Adrenal gland (tissue), 9 donors: ENCODE measurements at regions not wholly inside any gene's neighbourhood (a gene's known extent, or its start where the extent isn't known, plus 50 kb on each side); places are given as distances from the start of the nearest gene placed in this dataset.

Experiments used
- DNase-seq, 7 donors: peaks; one replicate each; pipeline ENCODE4 v3.0.0-alpha.2; 2019 to 2020
- H3K27ac ChIP-seq, 5 donors: fragments of 200-600 bp; sonication (generic) in 4 of 5; 1 replicate in 3 of 5; 2 replicates in 2 of 5; pipeline versions ENCODE4 v1.5.1 to v1.8.0; 2016 to 2020; ENCODE audit warnings: mild to moderate bottlenecking in 1 of 5
- H3K27me3 ChIP-seq: fragments of 200-600 bp; 2 replicates; pipeline ENCODE4 v1.8.0; 2021
- H3K36me3 ChIP-seq, 2 donors: fragments of 200-600 bp; replicated peaks in 1 of 2; 1 replicate in 1 of 2; 2 replicates in 1 of 2; pipeline versions ENCODE4 v1.5.1 to v1.8.0; 2018 to 2022
- H3K4me1 ChIP-seq, 2 donors: fragments of 200-600 bp; replicated peaks in 1 of 2; 1 replicate in 1 of 2; 2 replicates in 1 of 2; pipeline versions ENCODE4 v1.5.1 to v1.8.0; 2018 to 2021
- H3K4me3 ChIP-seq, 4 donors: fragments of 200-600 bp; sonication (generic) in 3 of 4; one replicate each; pipeline ENCODE4 v1.5.1; 2016 to 2018
- H3K9me3 ChIP-seq, 3 donors: fragments of 200-600 bp; sonication (generic) in 1 of 3; replicated peaks in 1 of 3; 1 replicate in 2 of 3; 2 replicates in 1 of 3; pipeline versions ENCODE4 v1.5.1 to v1.8.0; 2016 to 2021
- POLR2A ChIP-seq, 2 donors: fragments of 450-650 bp; IDR thresholded peaks; one replicate each; pipeline ENCODE4 v1.6.1; 2017; ENCODE audit warnings: antibody characterized with exemption in 2 of 2, mild to moderate bottlenecking in 2 of 2, moderate library complexity in 1 of 2
- WGBS, 4 donors: extraction: QIAGEN DNeasy Blood & Tissue Kit in 2 of 4; methylation state at CpG; one replicate each; pipeline versions ENCODE4 v1.1.5 to v1.1.7; 2013 to 2017; 5-methylcytosine and 5-hydroxymethylcytosine counted together
- intact Hi-C, 2 donors: fragments of 100-400 bp; cut with DNase I; formaldehyde crosslinking; loops; one replicate each; pipeline versions ENCODE4 v1.14.1 to v1.15.0; 2022 to 2023
- TF ChIP-seq, protein P1 (sequence below), 6 experiments: fragments of 450-650 bp in 4 of 6; fragments of 200-600 bp in 2 of 6; sonication (generic) in 1 of 6; IDR thresholded peaks; 1 replicate in 5 of 6; 2 replicates in 1 of 6; pipeline versions ENCODE4 v1.5.1 to v1.8.0; 2016 to 2021; ENCODE audit warnings: antibody characterized with exemption in 6 of 6, mild to moderate bottlenecking in 2 of 6, moderate library complexity in 1 of 6
- donor health status: healthy with polysubstance abuse.
- donor health status: Bipolar disorder and iron deficiency.
- donor health status: DM: yes; HTN: yes; CAD: no.
- donor health status: DM: no; HTN: no; CAD: no.
- donor health status: DM: no; HTN: no; CAD: no.

DNA sequence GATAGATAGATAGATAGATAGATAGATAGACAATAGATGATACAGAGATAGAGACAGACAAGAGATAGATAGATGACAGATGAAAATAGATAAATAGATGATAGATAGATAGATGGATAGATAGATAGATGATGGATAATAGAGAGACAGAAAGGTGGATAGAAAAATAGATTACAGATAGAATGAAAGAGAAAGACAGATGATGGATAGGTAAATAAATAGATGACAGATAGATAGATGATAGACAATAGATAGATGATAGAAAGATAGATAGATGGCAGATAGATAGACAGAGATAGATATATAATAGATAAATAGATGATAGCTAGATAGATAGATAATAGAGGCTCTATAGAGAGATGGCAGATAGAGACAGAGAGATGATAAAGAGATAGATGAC lies 523.0 kb downstream of the BCL11B start:
- H3K27ac ChIP-seq, result no peak overlapping the region
- TF ChIP-seq POLR2A (IDR thresholded peaks at IDR 0.05), result no peak
- TF ChIP-seq, protein P1, sequence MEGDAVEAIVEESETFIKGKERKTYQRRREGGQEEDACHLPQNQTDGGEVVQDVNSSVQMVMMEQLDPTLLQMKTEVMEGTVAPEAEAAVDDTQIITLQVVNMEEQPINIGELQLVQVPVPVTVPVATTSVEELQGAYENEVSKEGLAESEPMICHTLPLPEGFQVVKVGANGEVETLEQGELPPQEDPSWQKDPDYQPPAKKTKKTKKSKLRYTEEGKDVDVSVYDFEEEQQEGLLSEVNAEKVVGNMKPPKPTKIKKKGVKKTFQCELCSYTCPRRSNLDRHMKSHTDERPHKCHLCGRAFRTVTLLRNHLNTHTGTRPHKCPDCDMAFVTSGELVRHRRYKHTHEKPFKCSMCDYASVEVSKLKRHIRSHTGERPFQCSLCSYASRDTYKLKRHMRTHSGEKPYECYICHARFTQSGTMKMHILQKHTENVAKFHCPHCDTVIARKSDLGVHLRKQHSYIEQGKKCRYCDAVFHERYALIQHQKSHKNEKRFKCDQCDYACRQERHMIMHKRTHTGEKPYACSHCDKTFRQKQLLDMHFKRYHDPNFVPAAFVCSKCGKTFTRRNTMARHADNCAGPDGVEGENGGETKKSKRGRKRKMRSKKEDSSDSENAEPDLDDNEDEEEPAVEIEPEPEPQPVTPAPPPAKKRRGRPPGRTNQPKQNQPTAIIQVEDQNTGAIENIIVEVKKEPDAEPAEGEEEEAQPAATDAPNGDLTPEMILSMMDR (IDR thresholded peaks at IDR 0.05), result no peak
- intact Hi-C loops, result no loop called here
- H3K9me3 ChIP-seq, result no peaks in the 10 kb centered on the region
- H3K36me3 ChIP-seq, result no peaks in the 10 kb centered on the region
- H3K27me3 ChIP-seq, result peaks cover 6% of the 10 kb centered on the region
- H3K4me3 ChIP-seq, result no peak overlapping the region
- no peak for DNase-seq
- no peaks in the 10 kb centered on the region for H3K4me1 ChIP-seq

DNA sequence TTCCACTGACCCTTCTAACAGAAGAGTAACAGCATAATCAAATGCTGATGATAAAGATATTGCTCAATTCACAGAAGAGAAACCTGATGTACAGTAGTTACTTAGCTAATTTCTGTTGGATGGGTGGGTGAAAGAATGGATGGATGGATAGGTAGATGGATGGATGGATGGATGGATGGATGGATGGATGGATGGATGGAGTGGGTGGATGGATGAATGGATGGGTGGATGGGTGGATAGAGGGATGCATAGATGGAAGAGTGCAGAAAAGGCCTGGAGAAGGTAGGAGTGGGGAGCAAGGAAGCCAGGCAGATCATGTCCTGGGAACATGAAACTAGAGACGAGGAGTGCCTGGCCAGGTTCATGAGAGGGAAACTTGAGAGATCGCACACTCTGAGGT lies 520.9 kb downstream of the BCL11B start:
- Histone ChIP-seq H3K9me3 (no peaks in the 10 kb centered on the region), H3K4me1 (no peaks in the 10 kb centered on the region), H3K36me3 (no peaks in the 10 kb centered on the region), H3K4me3 (no peak overlapping the region), H3K27ac (no peak overlapping the region), H3K27me3 (peaks cover 6% of the 10 kb centered on the region)
- TF ChIP-seq, protein P1 (IDR thresholded peaks at IDR 0.05), result no peak
- TF ChIP-seq POLR2A (IDR thresholded peaks at IDR 0.05), result no peak
- no peak for DNase-seq
- 77 to 89% (median 85%) methylated on average over 2 of the region's 2 CpGs for WGBS, 4 donors
- intact Hi-C loops, result no loop called here

DNA sequence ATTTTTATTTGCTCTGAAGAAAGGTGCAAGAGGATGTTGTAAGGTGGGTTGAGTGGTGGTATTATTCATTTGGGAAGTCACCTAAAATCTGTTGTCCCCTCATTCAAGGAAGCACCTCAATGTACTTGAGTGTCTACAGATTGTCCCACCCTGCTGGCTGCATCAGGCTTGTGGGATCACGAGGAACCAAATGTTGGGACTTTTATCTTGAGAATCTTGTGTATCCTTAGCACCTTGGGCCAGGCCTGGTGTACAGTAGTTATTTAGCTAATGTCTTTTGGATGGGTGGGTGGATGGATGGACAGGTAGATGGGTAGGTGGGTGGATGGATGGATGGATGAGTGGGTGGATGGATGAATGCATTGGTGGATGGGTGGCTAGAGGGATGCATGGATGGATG lies 519.3 kb downstream of the BCL11B start:
- Histone ChIP-seq H3K27me3 (no peaks in the 10 kb centered on the region), H3K27ac (no peak overlapping the region), H3K4me1 (no peaks in the 10 kb centered on the region), H3K9me3 (no peaks in the 10 kb centered on the region), H3K4me3 (no peak overlapping the region), H3K36me3 (no peaks in the 10 kb centered on the region)
- 71 to 87% (median 79%) methylated on average over 1 of the region's 1 CpG for WGBS, 4 donors
- intact Hi-C loops, result no loop called here
- no peak for TF ChIP-seq POLR2A (IDR thresholded peaks at IDR 0.05)
- TF ChIP-seq, protein P1 (IDR thresholded peaks at IDR 0.05), result no peak
- no peak for DNase-seq

DNA sequence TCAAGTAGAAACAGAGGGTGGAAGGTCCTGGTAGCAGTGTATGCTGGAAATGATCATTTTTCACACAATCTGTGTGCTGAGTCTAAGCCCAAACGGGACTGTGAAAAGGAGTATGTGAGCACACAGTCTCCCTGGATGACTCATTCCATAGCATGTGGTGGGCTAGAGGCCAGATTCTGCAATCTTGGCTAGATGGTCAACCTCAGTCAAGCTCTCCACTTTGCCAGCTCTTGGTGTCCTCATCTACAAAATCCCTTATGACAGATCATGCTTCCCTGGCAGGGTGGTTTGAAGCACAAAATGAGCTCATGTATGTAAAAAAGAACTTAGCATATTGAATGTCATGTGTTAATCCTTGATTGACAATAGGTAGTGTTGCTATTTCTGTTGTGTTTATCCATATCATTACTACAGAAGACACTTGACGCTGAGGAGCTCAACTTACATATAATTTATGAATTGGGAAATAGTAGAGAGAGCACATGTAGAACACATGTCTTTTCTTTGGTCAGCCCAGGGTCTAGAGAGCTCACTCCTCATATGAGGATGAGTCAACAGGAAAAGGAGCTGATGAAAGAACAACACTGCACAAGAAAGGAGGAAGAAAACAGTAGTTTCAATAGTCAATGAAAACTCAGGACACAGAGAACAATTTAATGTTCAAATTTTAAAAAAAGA lies 517.5 kb downstream of the BCL11B start:
- Histone ChIP-seq H3K36me3 (no peaks in the 10 kb centered on the region), H3K27me3 (no peaks in the 10 kb centered on the region), H3K9me3 (no peaks in the 10 kb centered on the region), H3K4me1 (no peaks in the 10 kb centered on the region), H3K4me3 (no peak overlapping the region), H3K27ac (no peak overlapping the region)
- intact Hi-C loops, result no loop called here
- WGBS, 4 donors, result 41 to 71% (median 62%) methylated on average over 2 of the region's 2 CpGs
- no peak for DNase-seq
- no peak for TF ChIP-seq POLR2A (IDR thresholded peaks at IDR 0.05)
- TF ChIP-seq, protein P1 (IDR thresholded peaks at IDR 0.05), result no peak
